GM10266 (cell line): ENCODE measurements at regions not wholly inside any gene's neighbourhood (a gene's known extent, or its start where the extent isn't known, plus 50 kb on each side); places are given as distances from the start of the nearest gene placed in this dataset.

ENCODE experiments used
- DNase-seq: peaks from one replicate; pipeline ENCODE4 v3.0.0; 2012; ENCODE audit errors: extremely low spot score
- TF ChIP-seq, protein P1 (sequence below): IDR thresholded peaks from 2 replicates; pipeline ENCODE4 v1.5.1; 2012; ENCODE audit warnings: mild to moderate bottlenecking, low read depth; ENCODE audit not compliant: control insufficient read depth, insufficient read depth; ENCODE audit errors: missing control alignments

DNA sequence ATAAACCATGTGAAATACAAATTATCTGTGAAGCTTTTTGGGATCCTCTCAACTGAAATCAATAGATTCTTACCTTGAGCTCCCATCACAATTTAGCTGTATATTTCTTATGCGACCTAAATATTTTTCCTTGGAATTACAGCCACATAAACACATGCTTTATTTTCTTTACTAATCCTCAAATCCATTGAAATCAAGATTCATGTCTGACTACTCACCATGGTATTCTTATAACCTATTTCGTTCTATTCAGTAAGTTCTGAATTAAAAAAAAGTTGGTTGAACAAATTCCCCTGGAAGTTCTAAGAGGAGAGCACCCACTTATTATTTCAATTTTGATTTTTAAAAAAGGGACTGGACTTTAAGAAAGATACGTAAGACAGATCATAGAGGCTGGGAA lies 292.1 kb upstream of the ATP2B1 start:
- DNase-seq, result no peak
- TF ChIP-seq, protein P1, sequence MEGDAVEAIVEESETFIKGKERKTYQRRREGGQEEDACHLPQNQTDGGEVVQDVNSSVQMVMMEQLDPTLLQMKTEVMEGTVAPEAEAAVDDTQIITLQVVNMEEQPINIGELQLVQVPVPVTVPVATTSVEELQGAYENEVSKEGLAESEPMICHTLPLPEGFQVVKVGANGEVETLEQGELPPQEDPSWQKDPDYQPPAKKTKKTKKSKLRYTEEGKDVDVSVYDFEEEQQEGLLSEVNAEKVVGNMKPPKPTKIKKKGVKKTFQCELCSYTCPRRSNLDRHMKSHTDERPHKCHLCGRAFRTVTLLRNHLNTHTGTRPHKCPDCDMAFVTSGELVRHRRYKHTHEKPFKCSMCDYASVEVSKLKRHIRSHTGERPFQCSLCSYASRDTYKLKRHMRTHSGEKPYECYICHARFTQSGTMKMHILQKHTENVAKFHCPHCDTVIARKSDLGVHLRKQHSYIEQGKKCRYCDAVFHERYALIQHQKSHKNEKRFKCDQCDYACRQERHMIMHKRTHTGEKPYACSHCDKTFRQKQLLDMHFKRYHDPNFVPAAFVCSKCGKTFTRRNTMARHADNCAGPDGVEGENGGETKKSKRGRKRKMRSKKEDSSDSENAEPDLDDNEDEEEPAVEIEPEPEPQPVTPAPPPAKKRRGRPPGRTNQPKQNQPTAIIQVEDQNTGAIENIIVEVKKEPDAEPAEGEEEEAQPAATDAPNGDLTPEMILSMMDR, result no peak

DNA sequence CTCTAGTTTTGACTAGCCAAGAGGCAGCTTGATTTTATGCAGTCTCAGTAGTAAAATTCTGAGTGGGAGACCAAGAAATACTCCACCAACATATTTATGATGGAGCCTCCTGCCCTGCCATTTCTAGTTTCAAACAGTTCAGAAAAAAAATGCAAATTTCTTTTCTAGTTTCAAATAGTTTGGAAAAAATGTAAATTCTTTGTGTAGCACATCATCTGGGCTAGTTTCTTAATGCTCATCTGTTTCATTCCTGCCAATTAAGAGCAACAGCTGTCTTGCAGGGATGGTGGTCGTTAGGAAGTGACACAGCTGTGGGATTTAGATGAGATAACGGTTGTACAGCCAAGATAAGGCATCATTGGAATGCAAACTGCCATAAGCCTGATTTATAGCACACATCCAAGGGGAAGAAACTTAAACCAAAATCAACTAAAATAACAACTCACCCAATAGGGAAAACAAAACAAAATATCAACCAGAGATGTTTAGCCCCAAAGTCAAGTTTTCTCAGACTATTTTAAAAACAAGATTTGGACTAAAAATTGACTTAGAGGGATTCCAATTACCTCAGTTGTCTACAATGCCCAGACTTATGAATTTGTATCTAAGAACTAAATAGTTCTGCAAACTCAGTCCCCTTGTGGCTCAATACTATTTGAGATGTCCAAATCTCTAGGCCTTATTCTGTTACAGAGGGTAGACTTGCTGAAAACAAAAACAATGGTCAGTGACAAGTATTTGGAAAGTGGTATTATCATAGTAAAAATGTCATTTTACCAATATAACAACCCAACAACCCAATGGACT lies 291.3 kb upstream of the ATP2B1 start:
- DNase-seq, result no peak
- TF ChIP-seq, protein P1, result no peak

DNA sequence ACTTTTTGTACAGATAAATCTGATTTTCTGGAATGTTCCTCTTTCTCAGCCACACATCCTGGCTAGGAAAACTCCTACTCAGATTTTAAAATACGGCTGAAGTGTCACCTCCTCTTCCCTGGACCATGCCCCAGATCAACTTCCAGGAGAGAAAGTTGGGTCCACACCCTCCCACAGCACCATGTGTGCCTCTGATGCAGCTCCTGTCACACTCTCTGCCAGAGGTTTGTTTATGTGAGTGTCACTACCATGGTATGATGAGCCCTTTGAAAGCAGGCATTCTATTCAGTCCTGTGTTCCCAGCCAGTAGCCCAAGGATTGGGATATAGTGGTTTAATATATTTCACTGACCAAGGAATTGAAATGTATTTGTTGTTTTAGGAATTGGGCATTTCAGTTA lies 287.2 kb upstream of the ATP2B1 start:
- TF ChIP-seq, protein P1, result no peak
- DNase-seq, result no peak

DNA sequence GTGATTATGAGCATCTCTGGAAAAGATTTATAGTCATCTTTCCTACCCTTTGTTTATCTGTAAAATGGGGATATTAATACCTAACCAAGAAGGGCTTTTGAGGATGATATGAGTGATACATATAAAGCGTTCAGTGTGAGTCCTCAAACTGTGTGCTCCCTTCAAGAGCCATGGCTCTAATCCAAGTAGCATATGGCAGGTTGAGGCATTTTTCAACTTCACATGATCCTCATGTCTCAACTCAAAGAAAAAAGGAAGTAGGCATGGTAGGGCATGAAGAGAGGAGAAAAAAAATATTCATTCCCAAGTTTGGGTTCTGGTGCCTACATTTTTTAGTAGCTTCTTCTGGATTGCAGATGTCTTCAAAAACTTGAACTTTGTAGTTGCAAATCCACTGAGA lies 286.3 kb upstream of the ATP2B1 start:
- TF ChIP-seq, protein P1, result no peak
- no peak for DNase-seq

DNA sequence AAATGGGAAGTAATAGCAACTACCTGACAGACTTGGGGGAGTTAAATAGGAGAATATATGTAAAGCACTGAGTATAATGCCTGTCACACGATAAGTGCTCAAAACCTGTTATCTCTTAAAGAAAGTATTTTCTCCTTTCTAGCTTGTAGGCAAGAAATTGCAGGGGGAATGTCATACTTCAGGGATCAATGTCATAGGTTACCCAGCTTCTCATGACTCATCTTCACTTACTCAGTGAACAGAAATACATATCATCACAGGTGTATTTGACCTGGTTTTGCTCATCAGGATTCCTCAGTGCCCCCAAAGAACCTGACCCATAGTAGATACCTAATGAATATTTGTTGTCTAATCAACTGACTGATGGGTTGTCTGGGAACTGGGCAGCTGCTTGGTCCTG lies 285.0 kb upstream of the ATP2B1 start:
- no peak for DNase-seq
- TF ChIP-seq, protein P1, result no peak

DNA sequence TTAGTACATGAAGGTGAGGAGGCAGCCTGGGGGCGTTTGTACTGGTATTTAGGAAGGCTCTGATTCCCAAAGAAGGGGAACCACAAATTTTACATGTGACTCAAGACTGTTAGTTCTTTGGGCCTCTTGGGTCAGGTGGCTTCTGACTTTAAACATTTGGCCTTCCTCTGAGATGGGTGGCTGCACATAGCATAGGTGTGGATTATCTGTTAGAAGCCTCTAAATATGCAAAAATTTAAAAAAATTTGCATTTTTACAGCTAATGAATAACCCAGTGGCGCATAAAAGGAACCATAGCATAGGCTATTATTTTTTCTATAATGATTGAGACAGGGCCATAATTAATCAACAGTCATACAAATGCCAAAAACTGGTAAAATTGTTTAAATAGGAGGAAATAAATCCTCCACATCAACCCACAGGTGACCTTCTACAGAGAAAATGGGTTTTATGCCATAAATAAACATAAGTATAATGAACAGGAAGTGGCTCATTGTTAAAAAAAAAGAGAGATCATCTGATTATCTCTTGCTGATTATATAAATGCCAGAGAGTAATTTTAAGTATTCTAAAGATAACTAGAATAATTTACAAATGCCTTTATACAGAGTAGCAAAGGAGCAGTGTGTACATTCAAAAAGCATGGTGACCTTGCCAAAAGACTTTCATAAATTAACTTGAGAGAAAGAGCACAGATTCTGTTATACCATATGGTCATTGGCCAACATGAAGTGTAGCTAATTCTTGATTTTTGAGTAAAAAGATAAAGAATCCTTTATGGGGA lies 284.2 kb upstream of the ATP2B1 start:
- DNase-seq, result no peak
- TF ChIP-seq, protein P1, result no peak
